ENCODE measurements at regions not wholly inside any gene's neighbourhood (a gene's known extent, or its start where the extent isn't known, plus 50 kb on each side); places are given as distances from the start of the nearest gene placed in this dataset.

DNA sequence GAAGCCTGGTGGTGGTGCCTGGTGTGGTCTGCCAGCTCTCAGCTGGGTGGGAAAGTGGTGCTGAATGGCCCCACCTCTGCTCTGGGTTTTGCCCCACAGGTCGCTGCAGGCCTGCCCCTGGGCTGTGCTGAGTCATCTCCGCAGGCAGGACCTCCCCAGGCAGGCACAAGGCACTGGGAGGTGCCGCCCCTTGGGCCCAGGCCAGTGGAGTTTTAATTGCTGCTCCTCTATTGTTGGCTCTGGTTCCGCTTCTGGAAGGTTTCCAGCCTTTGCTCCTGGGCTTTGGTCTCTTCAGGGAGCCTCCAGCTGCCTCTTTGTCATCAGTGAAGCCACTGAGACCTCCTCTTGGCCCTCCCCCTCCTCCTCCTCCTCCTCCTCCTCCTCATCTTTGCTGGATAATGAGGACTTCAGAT, 180.3 kb upstream of the GRB10 start:
- peak; percentile 25 for DNase-seq (ENCODE audit: low read depth)
- TF ChIP-seq, protein P1, sequence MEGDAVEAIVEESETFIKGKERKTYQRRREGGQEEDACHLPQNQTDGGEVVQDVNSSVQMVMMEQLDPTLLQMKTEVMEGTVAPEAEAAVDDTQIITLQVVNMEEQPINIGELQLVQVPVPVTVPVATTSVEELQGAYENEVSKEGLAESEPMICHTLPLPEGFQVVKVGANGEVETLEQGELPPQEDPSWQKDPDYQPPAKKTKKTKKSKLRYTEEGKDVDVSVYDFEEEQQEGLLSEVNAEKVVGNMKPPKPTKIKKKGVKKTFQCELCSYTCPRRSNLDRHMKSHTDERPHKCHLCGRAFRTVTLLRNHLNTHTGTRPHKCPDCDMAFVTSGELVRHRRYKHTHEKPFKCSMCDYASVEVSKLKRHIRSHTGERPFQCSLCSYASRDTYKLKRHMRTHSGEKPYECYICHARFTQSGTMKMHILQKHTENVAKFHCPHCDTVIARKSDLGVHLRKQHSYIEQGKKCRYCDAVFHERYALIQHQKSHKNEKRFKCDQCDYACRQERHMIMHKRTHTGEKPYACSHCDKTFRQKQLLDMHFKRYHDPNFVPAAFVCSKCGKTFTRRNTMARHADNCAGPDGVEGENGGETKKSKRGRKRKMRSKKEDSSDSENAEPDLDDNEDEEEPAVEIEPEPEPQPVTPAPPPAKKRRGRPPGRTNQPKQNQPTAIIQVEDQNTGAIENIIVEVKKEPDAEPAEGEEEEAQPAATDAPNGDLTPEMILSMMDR (conservative IDR thresholded peaks at IDR 0.05; ENCODE audit: low read length) = no peak

DNA sequence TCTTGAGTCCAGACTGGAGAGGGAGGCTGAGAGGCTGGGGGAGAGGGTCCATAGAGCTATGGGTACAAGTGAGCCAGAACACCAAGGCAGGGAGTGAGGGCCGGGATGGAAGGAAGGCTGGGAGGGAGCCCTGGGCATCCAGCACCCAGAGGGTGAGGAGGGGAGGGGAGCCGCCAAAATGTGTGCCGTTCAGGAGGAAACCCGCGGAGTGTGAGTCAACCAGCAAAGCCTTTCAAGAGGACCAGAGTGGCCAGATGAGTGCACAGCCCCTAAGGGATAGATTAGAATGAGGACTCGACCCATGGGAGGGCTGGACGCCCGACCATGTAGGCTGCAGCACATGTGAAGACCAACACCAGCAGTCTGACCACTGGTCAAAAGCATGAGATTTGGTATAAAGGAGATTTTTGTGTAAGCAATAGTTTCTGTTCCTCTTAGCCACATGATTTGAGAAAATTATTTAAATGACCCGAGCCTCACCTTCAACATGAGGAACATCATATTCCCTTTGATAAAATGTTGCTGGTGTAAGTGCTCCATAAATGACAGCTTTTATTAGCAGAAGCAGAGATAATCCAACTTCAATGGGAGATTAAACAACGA, 179.7 kb upstream of the GRB10 start:
- TF ChIP-seq, protein P1 (conservative IDR thresholded peaks at IDR 0.05; ENCODE audit: low read length) = no peak
- no peak for DNase-seq (ENCODE audit: low read depth)

More for the DNA sequence above, 180.3 kb upstream of the GRB10 start:
- H3K4me3 ChIP-seq (ENCODE audit: low read length) = no peak overlapping the region

DNA sequence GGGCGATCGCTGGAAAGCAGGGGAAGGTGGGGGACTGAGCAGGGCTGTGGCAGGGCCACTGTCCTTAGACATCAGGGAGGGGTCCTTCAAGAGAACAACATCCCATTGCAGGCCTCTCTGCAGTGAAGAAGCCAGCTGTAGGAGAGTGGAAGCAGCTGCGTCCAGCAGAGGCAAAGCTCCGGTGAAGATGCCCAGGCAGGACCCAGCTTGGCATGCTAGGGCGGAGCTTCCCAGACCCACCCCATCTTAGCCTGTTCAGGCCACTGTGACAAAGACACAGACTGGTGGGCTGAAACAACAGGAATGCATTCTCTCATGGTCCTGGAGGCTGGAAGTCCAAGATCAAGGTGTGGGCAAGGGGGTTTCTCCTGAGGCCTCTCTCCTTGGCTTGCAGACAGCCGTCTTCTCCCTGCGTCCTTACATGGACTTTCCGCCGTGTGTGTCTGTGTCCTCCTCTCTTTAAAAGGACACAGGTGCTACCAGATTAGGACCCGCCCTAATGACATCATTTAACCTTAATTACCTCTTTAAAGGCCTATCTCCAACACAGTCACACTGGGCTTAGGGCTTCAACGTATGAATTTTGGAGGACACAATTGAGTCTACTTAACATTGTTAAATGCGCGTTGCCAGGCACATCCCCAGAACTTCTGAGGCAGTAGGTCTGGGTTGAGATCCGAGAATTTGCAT, 178.1 kb upstream of the GRB10 start:
- DNase-seq (ENCODE audit: low read depth) = no peak
- no peak overlapping the region for H3K4me3 ChIP-seq (ENCODE audit: low read length)
- TF ChIP-seq, protein P1 (conservative IDR thresholded peaks at IDR 0.05; ENCODE audit: low read length) = no peak

More for the DNA sequence above, 179.7 kb upstream of the GRB10 start:
- no peak overlapping the region for H3K4me3 ChIP-seq (ENCODE audit: low read length)

DNA sequence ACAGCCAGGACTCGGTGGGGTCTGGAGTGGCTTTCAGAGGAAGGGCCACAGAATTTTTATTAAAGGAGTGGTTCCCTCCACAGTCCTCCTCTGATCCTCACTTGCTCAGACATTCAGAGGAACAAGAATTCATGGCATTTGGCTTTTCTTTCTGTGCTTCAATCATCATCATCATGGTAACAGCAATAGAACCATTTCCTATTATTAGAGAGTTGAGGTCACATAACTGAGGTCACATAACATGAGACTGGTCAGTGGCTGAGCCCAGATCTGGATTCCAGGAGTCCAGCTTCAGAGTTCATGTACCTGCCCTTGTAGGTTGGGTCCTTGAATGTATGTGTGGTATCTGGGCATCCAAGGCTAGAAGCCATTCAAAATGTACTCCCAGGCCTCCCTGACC, 177.3 kb upstream of the GRB10 start:
- no peak for DNase-seq (ENCODE audit: low read depth)
- no peak overlapping the region for H3K4me3 ChIP-seq (ENCODE audit: low read length)
- TF ChIP-seq, protein P1 (conservative IDR thresholded peaks at IDR 0.05; ENCODE audit: low read length) = no peak

DNA sequence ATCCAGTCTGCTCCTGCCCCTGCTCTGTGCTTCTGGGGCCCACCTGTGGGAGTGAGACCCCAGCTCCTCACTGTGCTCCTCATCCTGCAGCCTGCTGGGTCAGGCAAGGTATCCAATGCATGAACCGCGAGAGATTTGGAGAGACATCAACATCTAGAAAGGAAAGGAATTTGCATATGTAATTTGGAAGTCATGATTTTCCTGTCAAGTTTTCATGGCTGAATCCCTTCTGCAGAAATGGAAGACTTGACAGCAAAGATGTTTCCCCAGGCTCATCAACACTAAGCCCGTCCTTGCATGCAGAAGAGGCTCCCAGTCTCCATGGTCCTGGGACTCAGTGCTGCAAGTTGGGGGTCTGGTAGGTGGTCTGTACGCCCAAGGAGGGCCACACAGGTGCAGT, 176.9 kb upstream of the GRB10 start:
- TF ChIP-seq, protein P1 (conservative IDR thresholded peaks at IDR 0.05; ENCODE audit: low read length) = no peak
- DNase-seq (ENCODE audit: low read depth) = no peak

DNA sequence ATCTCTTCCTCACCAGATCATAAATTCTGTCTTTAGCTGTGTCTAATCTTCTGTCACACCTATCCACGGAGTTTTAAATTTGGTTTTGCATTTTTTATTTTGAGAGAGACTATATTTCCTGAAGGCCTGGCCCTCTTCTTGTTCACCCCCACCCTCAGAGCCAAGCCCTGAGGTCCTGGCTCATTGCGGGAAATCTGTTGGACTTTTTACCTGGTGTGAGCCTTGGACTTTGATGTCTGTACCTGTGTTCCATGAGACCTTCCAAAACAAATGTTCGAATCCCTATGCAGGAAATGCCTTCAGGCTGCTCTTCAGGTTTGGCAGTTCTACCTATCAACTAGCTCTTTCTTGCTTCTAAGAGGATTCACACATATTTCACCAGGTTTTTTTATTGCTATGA, 175.2 kb upstream of the GRB10 start:
- TF ChIP-seq, protein P1 (conservative IDR thresholded peaks at IDR 0.05; ENCODE audit: low read length) = no peak
- DNase-seq (ENCODE audit: low read depth) = no peak
- no peak overlapping the region for H3K4me3 ChIP-seq (ENCODE audit: low read length)

More for the DNA sequence above, 176.9 kb upstream of the GRB10 start:
- no peak overlapping the region for H3K4me3 ChIP-seq (ENCODE audit: low read length)

DNA sequence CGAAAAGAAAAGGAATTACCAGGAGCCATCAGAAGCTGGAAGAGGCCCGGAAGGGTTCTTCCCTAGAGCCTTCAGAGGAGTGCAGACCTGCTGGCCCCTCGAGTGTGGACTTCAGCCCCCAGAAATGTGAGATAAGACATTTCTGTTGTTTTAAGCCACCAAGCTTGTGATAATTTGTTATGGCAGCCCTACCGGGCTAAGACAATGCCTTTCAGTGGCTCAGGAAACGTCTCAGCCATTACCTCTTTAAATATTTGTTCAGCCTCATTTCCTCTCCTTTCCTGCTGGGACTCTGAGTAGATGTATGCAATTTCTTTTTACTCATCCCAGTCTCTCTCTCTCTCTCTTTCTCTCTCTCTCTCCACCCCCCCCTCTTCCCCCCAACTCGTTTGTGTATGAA, 174.7 kb upstream of the GRB10 start:
- no peak for DNase-seq (ENCODE audit: low read depth)
- H3K4me3 ChIP-seq (ENCODE audit: low read length) = no peak overlapping the region
- TF ChIP-seq, protein P1 (conservative IDR thresholded peaks at IDR 0.05; ENCODE audit: low read length) = no peak
